CD4-positive, alpha-beta memory T cell (primary cell): ENCODE measurements at regions not wholly inside any gene's neighbourhood (a gene's known extent, or its start where the extent isn't known, plus 50 kb on each side); places are given as distances from the start of the nearest gene placed in this dataset.

Source experiments
- CTCF ChIA-PET: fragments of 350-600 bp; sonication (Branson Sonifier 250); formaldehyde crosslinking; loops from one replicate; lab custom pipeline; 2021; ENCODE audit warnings: inconsistent platforms; ENCODE audit not compliant: partially characterized antibody; lab: Charles Lee
- POLR2A ChIA-PET: fragments of 350-600 bp; sonication (Branson Sonifier 250); formaldehyde crosslinking; loops from one replicate; lab custom pipeline; 2021; ENCODE audit not compliant: partially characterized antibody; lab: Charles Lee
- DNase-seq, 5 donors: peaks; one replicate each; pipeline versions ENCODE4 v3.0.0 to v3.0.0-alpha.2; 2020 to 2022; ENCODE audit warnings: mixed read lengths in 1 of 5
- H3K27ac ChIP-seq: one replicate; pipeline ENCODE4 v1.7.0; 2013; ENCODE audit warnings: low read depth, low read length
- H3K27me3 ChIP-seq: 2 replicates; pipeline ENCODE4 v1.7.0; 2013; ENCODE audit warnings: mild to moderate bottlenecking, low read length, moderate library complexity; ENCODE audit not compliant: insufficient read depth
- H3K36me3 ChIP-seq: 2 replicates; pipeline ENCODE4 v1.7.0; 2013; ENCODE audit warnings: mild to moderate bottlenecking, low read length, moderate library complexity; ENCODE audit not compliant: insufficient read depth
- H3K4me1 ChIP-seq: 2 replicates; pipeline ENCODE4 v1.7.0; 2013; ENCODE audit warnings: mild to moderate bottlenecking, low read length, moderate library complexity; ENCODE audit not compliant: insufficient read depth
- H3K4me3 ChIP-seq, 2 donors: one replicate each; pipeline ENCODE4 v1.7.0; 2013; ENCODE audit warnings: low read length in 2 of 2, mild to moderate bottlenecking in 1 of 2
- H3K9me3 ChIP-seq, 2 donors: one replicate each; pipeline ENCODE4 v1.7.0; 2013; ENCODE audit warnings: low read length in 2 of 2, control low read depth in 1 of 2; ENCODE audit not compliant: control insufficient read depth in 1 of 2
- H3K27ac Mint-ChIP-seq, 7 donors: one replicate each; pipeline ENCODE4 v1.8.0; 2020 to 2021; ENCODE audit warnings: mixed read lengths in 7 of 7, mild to moderate bottlenecking in 6 of 7, inconsistent platforms in 3 of 7, moderate library complexity in 3 of 7
- H3K27me3 Mint-ChIP-seq, 2 donors: one replicate each; pipeline ENCODE4 v1.8.0; 2020 to 2021; ENCODE audit warnings: mixed read lengths in 2 of 2
- H3K36me3 Mint-ChIP-seq, 2 donors: one replicate each; pipeline ENCODE4 v1.8.0; 2020 to 2021; ENCODE audit warnings: mixed read lengths in 2 of 2, inconsistent platforms in 1 of 2, mild to moderate bottlenecking in 1 of 2
- H3K4me1 Mint-ChIP-seq, 4 donors: one replicate each; pipeline ENCODE4 v1.8.0; 2020 to 2021; ENCODE audit warnings: mixed read lengths in 4 of 4, mild to moderate bottlenecking in 1 of 4
- H3K4me3 Mint-ChIP-seq, 8 donors: one replicate each; pipeline ENCODE4 v1.8.0; 2020 to 2021; ENCODE audit warnings: mixed read lengths in 8 of 8, mild to moderate bottlenecking in 7 of 8, moderate library complexity in 6 of 8, inconsistent platforms in 3 of 8
- H3K9me3 Mint-ChIP-seq, 8 donors: one replicate each; pipeline ENCODE4 v1.8.0; 2020 to 2021; ENCODE audit warnings: mixed read lengths in 8 of 8, mild to moderate bottlenecking in 5 of 8, inconsistent platforms in 3 of 8, moderate library complexity in 1 of 8
- intact Hi-C: fragments of 100-400 bp; cut with micrococcal nuclease; formaldehyde crosslinking; loops from one replicate; pipeline ENCODE4 v1.15.1; 2023

- Histone ChIP-seq H3K27me3 (no peaks in the 10 kb centered on the region), H3K36me3 (no peaks in the 10 kb centered on the region), H3K4me3 (no peak overlapping the region), H3K9me3 (no peaks in the 10 kb centered on the region), H3K27ac (no peak overlapping the region), H3K4me1 (no peaks in the 10 kb centered on the region)
- Mint-ChIP-seq H3K9me3 (peaks cover 0 to 3% (median 0%) of the 10 kb centered on the region in 8 donors), H3K36me3 (no peaks in the 10 kb centered on the region), H3K27me3 (no peaks in the 10 kb centered on the region), H3K4me1 (no peaks in the 10 kb centered on the region), H3K4me3 (no peak overlapping the region), H3K27ac (no peak overlapping the region)
- CTCF ChIA-PET = no interaction called here
- POLR2A ChIA-PET = no interaction called here
- intact Hi-C loops = no loop called here
- DNase-seq = no peak
Observed at GRCh38 chr2:67485431-67485830, 88.3 kb downstream of the ETAA1 start.

- intact Hi-C loops = no loop called here
- Mint-ChIP-seq H3K27ac (no peak overlapping the region), H3K4me1 (no peaks in the 10 kb centered on the region), H3K9me3 (peaks cover 0 to 3% (median 0%) of the 10 kb centered on the region in 8 donors), H3K4me3 (no peak overlapping the region), H3K36me3 (no peaks in the 10 kb centered on the region), H3K27me3 (peaks cover 0 to 1% of the 10 kb centered on the region in 2 donors)
- Histone ChIP-seq H3K9me3 (no peaks in the 10 kb centered on the region), H3K4me1 (no peaks in the 10 kb centered on the region), H3K4me3 (no peak overlapping the region), H3K36me3 (no peaks in the 10 kb centered on the region), H3K27me3 (no peaks in the 10 kb centered on the region), H3K27ac (no peak overlapping the region)
- CTCF ChIA-PET = no interaction called here
- DNase-seq = no peak
- POLR2A ChIA-PET = no interaction called here
Observed at GRCh38 chr2:67486041-67486796, 89.1 kb downstream of the ETAA1 start.

- DNase-seq = no peak
- no peak overlapping the region for H3K4me3 ChIP-seq
- H3K36me3 Mint-ChIP-seq = no peaks in the 10 kb centered on the region
- H3K4me3 Mint-ChIP-seq = no peak overlapping the region
- peaks cover 0 to 1% of the 10 kb centered on the region in 2 donors for H3K27me3 Mint-ChIP-seq
- H3K27me3 ChIP-seq = no peaks in the 10 kb centered on the region
- no peaks in the 10 kb centered on the region for H3K4me1 ChIP-seq
- no peaks in the 10 kb centered on the region for H3K9me3 ChIP-seq
- H3K27ac ChIP-seq = no peak overlapping the region
- H3K27ac Mint-ChIP-seq = no peak overlapping the region
- no peaks in the 10 kb centered on the region for H3K4me1 Mint-ChIP-seq
- POLR2A ChIA-PET = no interaction called here
- H3K36me3 ChIP-seq = no peaks in the 10 kb centered on the region
- peaks cover 0 to 3% (median 0%) of the 10 kb centered on the region in 8 donors for H3K9me3 Mint-ChIP-seq
- CTCF ChIA-PET = no interaction called here
- intact Hi-C loops = no loop called here
Observed at GRCh38 chr2:67487993-67488392, 90.9 kb downstream of the ETAA1 start.

GRCh38 chr2:67489396-67489795 is 92.3 kb downstream of the ETAA1 start:
- DNase-seq = no peak
- Mint-ChIP-seq H3K27ac (no peak overlapping the region), H3K27me3 (peaks cover 0 to 1% of the 10 kb centered on the region in 2 donors), H3K4me1 (no peaks in the 10 kb centered on the region), H3K4me3 (no peak overlapping the region), H3K36me3 (no peaks in the 10 kb centered on the region), H3K9me3 (peaks cover 0 to 3% (median 0%) of the 10 kb centered on the region in 8 donors)
- intact Hi-C loops = no loop called here
- Histone ChIP-seq H3K27me3 (no peaks in the 10 kb centered on the region), H3K36me3 (no peaks in the 10 kb centered on the region), H3K27ac (no peak overlapping the region), H3K4me3 (no peak overlapping the region), H3K4me1 (no peaks in the 10 kb centered on the region), H3K9me3 (no peaks in the 10 kb centered on the region)
- ChIA-PET POLR2A (no interaction called here), CTCF (no interaction called here)

- Histone ChIP-seq H3K27ac (no peak overlapping the region), H3K4me3 (no peak overlapping the region), H3K36me3 (no peaks in the 10 kb centered on the region), H3K4me1 (no peaks in the 10 kb centered on the region), H3K27me3 (no peaks in the 10 kb centered on the region), H3K9me3 (no peaks in the 10 kb centered on the region)
- peaks cover 0 to 4% (median 0%) of the 10 kb centered on the region in 8 donors for H3K9me3 Mint-ChIP-seq
- peaks cover 0 to 1% of the 10 kb centered on the region in 2 donors for H3K27me3 Mint-ChIP-seq
- POLR2A ChIA-PET = no interaction called here
- intact Hi-C loops = no loop called here
- CTCF ChIA-PET = no interaction called here
- H3K36me3 Mint-ChIP-seq = no peaks in the 10 kb centered on the region
- H3K4me1 Mint-ChIP-seq = no peaks in the 10 kb centered on the region
- DNase-seq = no peak
- no peak overlapping the region for H3K4me3 Mint-ChIP-seq
- H3K27ac Mint-ChIP-seq = no peak overlapping the region
Observed at GRCh38 chr2:67498931-67499330, 101.8 kb downstream of the ETAA1 start.

GRCh38 chr2:67499989-67500388 is 102.9 kb downstream of the ETAA1 start:
- no peak overlapping the region for H3K27ac Mint-ChIP-seq
- Histone ChIP-seq H3K9me3 (no peaks in the 10 kb centered on the region), H3K27me3 (no peaks in the 10 kb centered on the region), H3K27ac (no peak overlapping the region), H3K4me3 (no peak overlapping the region), H3K4me1 (no peaks in the 10 kb centered on the region), H3K36me3 (no peaks in the 10 kb centered on the region)
- no peaks in the 10 kb centered on the region for H3K4me1 Mint-ChIP-seq
- POLR2A ChIA-PET = no interaction called here
- CTCF ChIA-PET = no interaction called here
- peaks cover 0 to 3% of the 10 kb centered on the region in 2 donors for H3K27me3 Mint-ChIP-seq
- H3K36me3 Mint-ChIP-seq = no peaks in the 10 kb centered on the region
- intact Hi-C loops = no loop called here
- no peak overlapping the region for H3K4me3 Mint-ChIP-seq
- H3K9me3 Mint-ChIP-seq = peaks cover 0 to 4% (median 0%) of the 10 kb centered on the region in 8 donors
- no peak for DNase-seq

- no peaks in the 10 kb centered on the region for H3K4me1 Mint-ChIP-seq
- no peak for DNase-seq
- peaks cover 0 to 3% of the 10 kb centered on the region in 2 donors for H3K27me3 Mint-ChIP-seq
- H3K4me1 ChIP-seq = no peaks in the 10 kb centered on the region
- H3K27ac ChIP-seq = no peak overlapping the region
- H3K4me3 Mint-ChIP-seq = no peak overlapping the region
- no peak overlapping the region for H3K4me3 ChIP-seq
- H3K27ac Mint-ChIP-seq = no peak overlapping the region
- ChIA-PET POLR2A (no interaction called here), CTCF (no interaction called here)
- no peaks in the 10 kb centered on the region for H3K27me3 ChIP-seq
- H3K9me3 Mint-ChIP-seq = peaks cover 0 to 4% (median 0%) of the 10 kb centered on the region in 8 donors
- intact Hi-C loops = no loop called here
- no peaks in the 10 kb centered on the region for H3K36me3 Mint-ChIP-seq
- H3K9me3 ChIP-seq = no peaks in the 10 kb centered on the region
- no peaks in the 10 kb centered on the region for H3K36me3 ChIP-seq
Observed at GRCh38 chr2:67500541-67500940, 103.4 kb downstream of the ETAA1 start.
